Germinal center (tissue), 1 donor: ENCODE measurements at regions not wholly inside any gene's neighbourhood (a gene's known extent, or its start where the extent isn't known, plus 50 kb on each side); places are given as distances from the start of the nearest gene placed in this dataset.
"Not testable (repeated sequence)": the region's sequence is repeated elsewhere in the genome, so short reads cannot be mapped to it uniquely, and the experiment has no call there.

ENCODE experiments used
- DNase-seq: peaks from one replicate; pipeline ENCODE4 v3.0.0; 2012; ENCODE audit warnings: mixed read lengths, low spot score

DNA sequence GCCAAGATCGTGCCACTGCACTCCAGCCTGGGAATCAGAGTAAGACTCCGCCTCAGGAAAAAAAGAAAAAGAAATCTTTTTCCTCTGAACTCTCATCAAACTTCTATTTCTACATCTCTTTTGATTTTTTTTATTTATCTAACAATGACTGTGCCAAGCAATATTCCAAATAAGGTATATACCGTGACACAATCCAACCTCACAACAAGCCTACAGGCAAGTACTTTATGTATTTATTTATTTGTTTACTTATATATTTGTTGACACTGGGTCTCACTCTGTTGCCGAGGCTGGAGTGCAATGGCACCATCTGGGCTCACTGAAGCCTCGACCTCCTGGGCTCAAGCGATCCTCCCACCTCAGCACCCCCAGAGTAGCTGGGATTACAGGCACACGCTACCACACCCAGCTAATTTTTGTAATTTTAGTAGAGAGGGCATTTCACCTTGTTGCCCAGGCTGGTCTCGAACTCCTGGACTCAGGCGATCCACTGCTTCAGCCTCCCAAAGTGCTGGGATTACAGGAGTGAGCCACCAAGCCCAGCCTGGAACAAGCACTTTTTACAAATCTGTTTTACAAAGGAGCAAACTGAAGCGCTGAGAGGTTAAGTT, 94.9 kb upstream of the CHD2 start:
- no peak for DNase-seq

DNA sequence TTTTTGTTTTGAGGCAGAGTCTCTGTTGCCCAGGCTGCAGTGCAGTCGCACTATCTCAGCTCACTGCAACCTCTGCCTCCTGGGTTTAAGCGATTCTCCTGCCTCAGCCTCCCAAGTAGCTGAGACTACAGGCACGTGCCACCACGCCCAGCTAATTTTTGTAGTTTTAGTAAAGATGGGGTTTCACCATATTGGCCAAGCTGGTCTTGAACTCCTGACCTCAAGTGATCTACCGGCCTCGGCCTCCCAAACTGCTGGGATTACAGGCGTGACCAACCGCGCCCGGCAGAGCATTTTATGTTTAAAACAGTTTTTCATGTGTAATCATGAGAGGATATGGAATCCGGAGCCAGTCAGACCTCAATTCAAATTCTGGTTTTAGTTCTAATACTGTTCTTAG, 94.0 kb upstream of the CHD2 start:
- DNase-seq, result not testable (repeated sequence)

- DNase-seq, result no peak
Measured at GRCh38 chr15:92806763-92807162, 93.4 kb upstream of the CHD2 start.

DNA sequence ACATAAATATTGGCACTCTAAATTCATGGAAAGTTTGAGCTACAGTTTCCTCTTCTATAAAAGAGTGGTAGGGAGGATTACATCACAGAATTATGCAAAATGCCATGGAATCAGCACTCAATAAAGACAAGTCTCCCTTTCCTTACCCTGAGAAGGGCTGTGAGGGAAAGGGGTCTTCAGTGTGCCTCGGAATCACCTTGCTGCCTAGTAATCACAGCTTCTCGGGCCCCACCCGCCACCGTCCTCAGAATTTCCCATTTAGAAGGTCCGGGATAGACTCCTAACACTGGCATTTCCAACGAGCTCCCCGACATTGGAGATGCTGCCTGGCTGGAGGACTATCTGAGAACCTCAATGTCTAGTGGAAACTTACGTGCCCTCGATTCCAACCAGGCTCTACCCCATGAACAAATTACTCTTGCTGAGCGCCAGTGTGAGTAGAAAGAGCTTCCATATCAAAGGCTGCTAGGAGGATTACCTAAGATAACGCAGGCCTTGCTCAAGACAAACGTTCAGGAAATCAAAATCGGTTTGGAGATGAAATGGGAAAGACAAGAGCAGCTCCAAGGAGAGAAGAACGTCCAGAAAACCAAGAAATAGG, 92.1 kb upstream of the CHD2 start:
- no peak for DNase-seq

DNA sequence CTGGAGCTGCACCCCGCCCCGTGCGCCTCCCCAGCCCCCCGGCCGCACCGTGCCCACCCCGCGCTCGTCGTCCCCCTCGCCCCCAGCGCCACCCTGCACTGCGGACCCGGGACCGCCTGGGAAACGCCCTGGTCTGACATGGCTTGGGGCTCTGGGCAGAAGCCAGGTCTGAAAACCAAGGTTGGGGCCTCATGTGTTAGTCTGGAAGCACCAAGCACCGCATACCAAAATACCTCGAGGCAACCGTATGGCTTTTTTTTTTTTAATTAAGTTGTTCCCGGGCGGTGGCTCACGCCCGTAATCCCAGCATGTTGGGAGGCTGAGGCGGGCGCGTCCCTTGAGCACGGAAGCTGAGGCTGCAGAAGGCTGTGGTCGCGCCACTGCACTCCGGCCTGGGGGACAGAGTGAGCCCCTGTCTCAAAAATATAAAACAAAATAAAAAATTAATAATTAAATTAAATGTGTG, 91.5 kb upstream of the CHD2 start:
- peak; percentile 60 for DNase-seq

GRCh38 chr15:92809064-92809879, 90.9 kb upstream of the CHD2 start:
- peak; percentile 97 for DNase-seq

DNA sequence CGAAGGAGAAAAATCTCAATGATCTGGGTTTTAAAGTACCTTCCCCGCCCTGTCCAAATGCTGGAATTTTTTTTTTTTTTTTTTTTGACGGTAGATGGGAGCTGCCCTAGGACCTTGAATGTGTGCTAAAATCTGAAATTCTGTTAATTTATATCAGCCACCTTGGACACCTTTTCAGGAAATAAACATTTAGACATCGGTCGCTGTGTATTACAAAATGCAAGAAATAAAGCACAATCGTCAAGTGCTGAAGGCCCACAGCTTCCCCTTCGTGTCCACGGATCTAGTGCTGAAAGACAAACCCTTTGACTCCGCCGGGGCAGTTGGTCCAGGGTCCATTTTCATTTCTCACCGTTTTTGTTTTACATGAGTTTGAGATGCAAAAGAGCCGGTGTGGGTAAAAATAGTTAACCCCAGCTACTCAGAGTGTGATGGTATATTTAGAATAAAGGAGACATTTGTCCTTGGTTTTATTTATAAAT, 90.2 kb upstream of the CHD2 start:
- peak; percentile 60 for DNase-seq

GRCh38 chr15:92810418-92811138, 89.5 kb upstream of the CHD2 start:
- peak; percentile 8 for DNase-seq

DNA sequence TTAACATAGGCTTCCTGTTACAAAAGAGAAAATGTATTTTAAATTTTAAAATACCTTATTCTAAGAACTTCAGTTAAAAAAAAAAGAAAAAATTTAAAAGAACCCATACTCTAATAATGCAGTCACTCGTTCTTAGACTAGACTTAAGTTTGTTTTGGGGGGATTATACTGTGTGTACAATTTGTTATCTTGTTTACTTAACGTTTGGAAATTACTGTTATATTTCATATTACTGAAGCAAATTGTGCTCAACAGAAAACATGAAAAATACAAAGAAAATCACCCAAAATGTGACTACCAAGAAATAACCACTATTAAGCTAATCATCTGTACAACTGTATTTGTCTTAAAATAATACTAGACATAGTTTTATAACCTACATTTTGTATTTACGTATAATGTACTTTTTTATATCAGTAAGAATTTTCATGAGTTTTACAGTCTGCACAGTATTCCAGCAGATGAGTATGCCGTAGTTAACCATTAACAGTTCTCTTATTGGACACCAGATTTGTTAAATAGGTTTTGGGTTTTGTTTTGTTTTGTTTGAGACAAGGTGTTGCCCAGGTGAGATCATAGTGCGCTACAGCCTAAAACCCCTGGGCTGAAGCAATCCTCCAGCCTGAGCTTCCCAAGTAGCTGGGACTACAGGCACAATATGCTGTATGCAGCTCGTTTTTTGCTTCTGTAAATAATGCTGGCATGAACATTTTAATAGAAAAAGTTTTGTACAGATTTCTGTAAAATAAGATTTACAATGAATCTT, 88.8 kb upstream of the CHD2 start:
- no peak for DNase-seq

DNA sequence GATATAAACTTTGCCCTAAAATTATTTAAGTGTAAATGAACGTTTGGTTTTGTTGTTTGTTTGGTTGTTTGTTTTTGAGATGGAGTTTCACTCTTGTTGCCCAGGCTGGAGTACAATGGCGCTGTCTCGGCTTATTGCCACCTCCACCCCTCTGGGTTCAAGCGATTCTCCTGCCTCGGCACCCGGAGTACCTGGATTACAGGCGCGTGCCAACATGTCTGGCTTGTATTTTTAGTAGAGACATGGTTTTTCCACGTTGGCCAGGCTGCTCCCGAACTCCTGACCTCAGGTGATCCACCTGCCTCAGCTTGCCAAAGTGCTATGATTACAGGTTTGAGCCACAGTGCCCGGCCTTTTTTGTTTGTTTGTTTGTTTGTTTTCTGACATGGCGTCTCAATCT, 87.9 kb upstream of the CHD2 start:
- no peak for DNase-seq

GRCh38 chr15:92813485-92813884, 86.6 kb upstream of the CHD2 start:
- DNase-seq, result no peak

DNA sequence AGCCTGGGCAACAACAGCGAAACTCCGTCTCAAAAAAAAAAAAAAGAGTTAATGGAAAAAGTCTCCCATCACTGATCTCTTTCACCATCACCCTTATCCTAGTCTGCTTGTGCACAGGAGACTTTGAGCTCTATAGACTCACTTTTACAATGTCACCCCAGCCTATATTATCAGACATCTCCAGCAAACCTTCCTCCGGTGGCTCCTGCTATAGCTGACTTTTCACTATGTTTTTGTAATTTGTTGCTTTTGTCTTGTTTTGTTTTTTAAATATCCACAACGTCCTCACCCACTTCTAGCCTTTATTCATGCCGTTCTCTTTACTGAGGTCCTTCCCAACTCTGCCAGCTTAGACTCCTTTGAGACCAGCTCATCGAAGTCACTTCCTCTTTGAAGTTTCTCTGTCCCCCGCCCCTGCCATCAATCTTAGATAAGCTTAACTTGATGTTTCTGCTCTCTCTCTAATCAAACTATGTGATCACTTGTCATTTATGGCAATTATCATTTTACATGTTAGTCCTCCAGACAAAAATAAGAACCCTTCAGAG, 82.7 kb upstream of the CHD2 start:
- DNase-seq, result peak; percentile 63

DNA sequence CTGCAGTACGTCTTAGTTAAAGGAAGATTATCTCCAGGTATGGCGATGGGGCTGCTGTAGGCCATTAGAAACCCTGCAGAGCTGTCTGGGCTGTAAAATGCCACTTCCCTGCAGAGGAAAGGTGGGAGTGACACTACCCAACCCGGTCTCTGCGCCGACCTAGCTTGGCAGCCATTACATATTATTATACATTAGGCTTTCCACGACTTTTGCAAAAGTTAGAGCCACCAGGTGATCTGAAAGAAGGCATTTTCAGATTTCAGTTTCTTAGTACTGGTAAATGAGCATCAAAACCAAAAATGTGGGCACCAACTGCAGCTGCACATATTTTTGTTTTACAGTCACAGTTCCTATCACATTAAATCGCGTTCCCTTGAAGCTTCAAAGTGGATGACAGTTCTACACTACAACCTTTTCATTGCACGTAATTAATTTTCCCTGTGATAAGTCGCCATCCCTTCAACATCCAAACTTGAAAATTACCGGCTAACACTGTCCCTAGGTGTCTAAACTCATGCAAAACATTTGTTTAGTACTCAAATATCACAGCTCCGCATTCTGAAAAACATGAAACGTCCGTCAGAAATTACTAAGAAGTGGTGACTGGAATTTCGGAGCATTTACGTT, 81.4 kb upstream of the CHD2 start:
- DNase-seq, result no peak

GRCh38 chr15:92819278-92820235, 80.6 kb upstream of the CHD2 start:
- no peak for DNase-seq

DNA sequence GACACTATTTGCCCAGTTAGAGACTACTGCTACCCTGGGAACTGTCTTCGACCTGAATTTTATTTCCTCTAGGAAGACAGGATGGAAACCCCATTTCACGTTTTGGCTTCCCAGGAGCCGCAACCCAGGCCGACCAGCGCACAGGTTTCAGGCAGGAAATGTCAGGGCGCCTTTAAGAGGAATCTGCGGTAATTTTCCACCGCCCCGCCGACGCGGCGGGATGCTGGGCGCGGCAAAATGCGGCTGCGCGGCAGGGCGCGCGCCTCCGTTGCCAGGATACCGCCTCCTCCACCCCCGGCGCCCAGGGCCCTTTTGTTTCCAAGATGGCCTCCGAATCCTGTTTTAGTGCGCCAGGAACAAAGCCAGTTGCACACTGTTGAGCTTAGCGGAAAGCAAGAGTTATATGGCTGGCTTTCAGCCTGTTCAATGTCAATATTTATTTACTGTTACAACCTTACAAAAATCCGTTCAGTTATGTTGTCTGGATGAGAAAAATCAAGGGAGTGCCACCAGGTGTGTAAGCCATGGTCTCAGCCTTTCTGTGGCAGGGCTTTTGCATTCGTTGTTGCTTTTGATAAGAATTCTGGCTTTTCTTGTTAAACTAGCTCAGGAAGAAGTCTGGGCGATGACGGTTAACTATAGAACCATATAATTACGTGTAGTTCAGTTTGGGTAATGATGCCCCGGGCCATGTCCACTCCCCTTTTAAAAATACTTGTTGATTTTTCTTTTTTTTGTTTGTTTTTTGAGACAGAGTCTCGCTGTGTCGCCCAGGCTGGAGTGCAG, 79.7 kb upstream of the CHD2 start:
- peak; percentile 93 for DNase-seq

GRCh38 chr15:92821491-92822116, 78.5 kb upstream of the CHD2 start:
- no peak for DNase-seq

DNA sequence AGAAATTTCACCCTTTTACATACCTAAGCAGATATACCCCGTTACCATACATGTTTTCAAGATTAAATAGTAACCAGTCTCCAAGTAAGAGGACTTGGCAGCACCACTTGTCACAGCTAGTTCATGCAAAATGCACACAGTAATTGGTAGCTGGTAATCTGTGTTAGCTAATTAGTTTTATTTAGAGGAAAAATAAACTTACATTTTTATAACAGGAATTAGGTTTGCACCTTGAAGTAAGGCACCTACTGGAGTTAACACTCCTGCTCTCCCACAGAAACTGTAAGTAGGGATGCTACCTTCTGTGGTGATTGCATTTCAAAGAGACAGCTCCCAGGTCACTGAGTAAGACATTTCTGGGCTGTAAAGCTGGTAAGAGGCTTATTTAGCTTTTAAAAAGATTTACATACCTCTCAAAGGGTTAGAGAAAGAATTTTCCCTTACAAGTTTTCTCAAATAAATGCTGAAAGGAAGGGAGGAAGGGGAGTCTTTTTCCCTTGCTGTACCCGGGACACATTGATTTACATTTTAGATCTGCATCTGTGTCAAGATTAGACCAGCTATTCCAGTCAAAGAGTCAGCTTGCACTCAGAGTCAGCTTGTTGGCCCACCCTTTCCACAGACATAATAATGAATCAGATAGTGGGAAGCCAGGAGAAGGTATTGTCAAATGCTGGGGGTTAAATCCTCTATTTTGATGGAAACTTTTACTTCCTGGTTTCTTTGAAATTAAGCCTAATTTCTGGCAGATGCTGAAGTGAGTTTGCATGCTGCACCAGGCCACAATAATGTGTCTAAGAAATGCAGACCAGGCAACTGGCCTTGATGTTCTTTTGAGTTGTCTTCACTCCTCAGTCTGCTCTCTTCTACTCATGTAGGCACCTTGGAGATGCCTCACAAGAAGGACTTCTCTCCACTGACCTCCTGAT, 77.6 kb upstream of the CHD2 start:
- DNase-seq, result no peak
